ENCODE measurements at regions not wholly inside any gene's neighbourhood (a gene's known extent, or its start where the extent isn't known, plus 50 kb on each side); places are given as distances from the start of the nearest gene placed in this dataset.

DNA sequence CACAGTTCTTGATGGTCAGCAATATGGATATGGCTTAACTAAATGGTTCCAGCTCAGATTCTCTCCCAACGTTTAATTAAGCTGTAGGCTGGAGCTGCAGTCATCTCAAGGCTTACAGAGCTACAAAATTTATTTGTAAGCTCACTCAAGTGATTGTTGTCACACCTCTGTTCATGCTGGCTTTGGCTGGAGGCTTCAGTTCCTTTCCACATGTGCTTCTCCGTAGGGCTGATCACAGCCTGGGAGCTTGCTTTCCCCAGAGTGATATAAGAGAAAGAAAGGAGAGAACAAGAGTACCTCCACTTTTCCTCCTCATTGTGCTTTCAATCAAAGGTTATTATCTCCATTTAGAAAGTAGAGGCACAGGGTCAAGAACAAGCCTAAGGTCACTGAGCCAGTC is 182.7 kb upstream of the KCNN2 start:
- no peak for DNase-seq

- DNase-seq: no peak
These were observed 177.9 kb upstream of the KCNN2 start for GRCh38 chr5:114184006-114184405.

DNA sequence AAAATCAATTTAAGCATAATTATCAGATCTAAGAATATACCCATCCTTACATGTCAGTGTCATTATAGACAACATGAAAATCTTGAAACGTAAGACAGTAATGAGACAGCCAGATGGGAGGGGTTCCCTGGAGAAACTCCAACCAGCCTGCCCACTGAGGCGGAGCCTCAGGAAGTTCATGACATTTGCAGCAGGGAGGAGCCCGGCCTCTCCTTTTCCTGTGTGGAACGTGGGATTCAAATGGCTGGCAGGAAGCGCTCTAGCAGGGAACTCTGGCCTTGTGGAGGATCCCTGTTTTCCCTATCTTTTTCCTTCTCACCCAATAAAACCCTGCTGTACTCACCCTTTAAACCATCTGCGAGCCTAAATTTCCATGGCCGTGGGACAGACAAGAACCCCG is 176.6 kb upstream of the KCNN2 start:
- no peak for DNase-seq

GRCh38 chr5:114191441-114191840 is 170.4 kb upstream of the KCNN2 start:
- DNase-seq: no peak

DNA sequence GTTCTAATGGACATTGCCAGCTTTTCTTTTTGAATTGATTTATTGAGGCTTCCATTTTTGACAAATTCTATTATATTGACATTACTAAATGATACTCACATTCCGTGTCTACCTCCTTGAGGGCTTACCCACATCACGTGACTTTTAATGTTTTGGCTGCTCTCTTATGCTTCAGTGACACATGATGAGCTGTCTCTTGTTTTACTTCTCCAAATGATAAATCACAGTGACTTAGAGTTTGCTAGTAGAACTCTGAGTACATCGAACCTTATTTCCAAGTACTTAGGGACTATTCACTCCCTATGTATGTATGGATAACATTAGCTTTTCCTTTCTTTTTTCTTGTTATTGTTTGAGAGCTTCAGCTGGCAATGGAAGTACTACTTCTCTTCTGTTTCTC is 169.8 kb upstream of the KCNN2 start:
- DNase-seq: no peak

GRCh38 chr5:114201332-114201731 is 160.5 kb upstream of the KCNN2 start:
- no peak for DNase-seq

DNA sequence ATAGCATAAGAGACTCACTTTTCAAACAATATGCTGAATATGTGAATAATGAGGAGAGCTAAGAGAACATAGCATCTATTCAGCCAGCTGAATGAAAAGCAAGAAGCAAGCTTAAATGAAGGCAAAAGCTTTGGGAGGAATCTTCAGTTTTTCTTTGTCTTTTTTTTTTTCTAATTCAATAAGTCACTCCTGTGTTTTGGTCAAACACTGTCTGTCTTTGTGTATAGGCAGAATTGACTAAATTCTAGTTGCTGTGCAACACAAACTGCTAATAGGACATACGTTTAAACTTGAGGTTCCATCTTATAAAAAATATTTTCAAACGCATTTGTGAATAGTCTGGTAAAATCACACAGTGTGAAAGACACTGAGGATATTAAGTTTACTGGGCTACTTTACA is 156.9 kb upstream of the KCNN2 start:
- no peak for DNase-seq

DNA sequence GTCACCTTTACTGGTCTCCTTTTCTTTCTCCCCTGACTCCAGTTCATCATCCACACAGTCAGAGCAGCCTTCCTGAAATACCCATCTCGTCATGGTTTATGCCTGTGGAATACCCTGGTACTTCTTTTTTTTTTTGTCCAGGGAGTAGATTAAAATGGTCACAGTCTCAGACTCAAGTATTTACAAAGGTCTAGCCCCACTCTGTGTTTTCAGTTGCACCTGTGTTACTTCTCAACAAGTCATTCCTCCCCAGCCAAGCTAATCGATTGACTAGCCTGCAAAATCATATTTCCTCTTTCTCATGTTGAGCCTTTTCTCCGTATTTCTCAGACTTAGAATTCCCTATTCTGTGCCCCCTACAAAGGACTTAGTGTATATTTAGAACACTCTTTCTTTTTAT is 155.2 kb upstream of the KCNN2 start:
- no peak for DNase-seq

DNA sequence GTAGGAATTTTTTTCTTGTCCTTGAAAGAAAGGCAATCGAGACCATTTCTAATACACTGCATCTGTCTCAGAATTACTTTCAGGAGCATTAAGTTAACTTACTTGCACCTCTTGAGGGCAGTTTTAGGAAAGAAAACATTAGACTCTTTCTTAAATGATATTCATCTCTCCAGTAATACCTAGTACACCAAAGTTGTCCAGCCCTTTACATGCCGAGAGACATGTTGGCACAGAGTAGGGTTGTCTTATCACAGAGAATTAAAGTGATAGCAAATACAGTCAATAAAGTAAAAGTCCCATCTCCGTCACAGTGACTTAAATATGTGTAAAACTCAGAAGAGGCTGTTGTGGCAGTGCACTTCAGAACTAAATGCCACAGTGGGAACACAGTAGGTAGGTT is 154.3 kb upstream of the KCNN2 start:
- no peak for DNase-seq

GRCh38 chr5:114208120-114208519 is 153.8 kb upstream of the KCNN2 start:
- no peak for DNase-seq

GRCh38 chr5:114208588-114208987 is 153.3 kb upstream of the KCNN2 start:
- DNase-seq: no peak

DNA sequence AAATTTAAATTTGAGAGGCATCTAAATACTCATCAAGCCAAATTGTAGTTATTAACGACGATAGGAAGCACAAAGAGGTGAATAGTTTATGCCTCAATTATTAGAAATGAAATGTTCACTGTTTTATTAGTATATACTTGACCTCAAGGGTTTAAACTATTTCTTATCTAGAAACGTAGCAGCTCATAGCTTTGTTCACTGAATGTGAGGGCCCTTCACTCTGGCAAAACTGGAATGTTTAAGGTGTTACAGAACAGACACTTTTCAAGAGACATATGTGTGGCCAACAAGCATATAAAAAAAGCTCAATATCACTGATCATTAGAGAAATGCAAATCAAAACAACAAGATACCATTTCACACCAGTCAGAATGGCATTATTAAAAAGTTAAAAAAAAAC is 151.2 kb upstream of the KCNN2 start:
- no peak for DNase-seq

DNA sequence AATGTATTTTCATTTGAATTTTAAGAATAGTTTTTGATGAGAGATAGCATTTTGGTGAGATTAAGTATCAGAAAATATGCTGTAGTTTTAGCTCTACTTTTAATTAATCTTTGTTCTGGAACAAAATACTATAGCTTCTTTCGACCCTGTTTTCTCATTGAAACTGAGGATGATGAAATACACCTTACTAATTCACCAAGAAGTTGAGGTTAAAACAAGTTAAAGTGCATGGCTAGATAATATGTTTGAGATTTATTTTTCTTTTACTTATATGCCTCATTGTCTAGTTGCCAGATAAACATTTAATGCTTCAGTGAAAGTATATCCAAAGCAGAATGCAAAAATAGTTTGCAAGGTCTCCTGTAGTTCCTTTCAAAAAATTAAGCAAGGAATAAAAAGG is 140.1 kb upstream of the KCNN2 start:
- DNase-seq: no peak

DNA sequence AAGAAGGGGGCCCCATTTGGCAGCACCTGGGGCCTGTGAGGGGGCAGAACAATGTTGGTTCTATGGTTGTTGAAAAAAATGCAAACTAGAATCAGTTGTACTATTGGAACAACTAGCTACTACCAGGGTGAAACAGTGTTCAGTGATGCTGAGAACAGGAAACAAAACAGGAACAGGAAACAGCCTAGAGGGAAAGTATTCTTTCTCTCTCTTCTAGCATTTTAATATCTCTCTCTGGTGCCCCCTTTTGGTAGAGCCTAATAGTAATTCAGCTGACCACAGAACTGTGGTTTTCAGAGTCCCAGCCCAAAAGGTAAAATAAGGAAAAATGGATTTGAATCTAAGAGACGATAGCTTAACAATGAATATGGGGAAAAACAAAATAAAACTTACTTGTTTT is 138.0 kb upstream of the KCNN2 start:
- no peak for DNase-seq

DNA sequence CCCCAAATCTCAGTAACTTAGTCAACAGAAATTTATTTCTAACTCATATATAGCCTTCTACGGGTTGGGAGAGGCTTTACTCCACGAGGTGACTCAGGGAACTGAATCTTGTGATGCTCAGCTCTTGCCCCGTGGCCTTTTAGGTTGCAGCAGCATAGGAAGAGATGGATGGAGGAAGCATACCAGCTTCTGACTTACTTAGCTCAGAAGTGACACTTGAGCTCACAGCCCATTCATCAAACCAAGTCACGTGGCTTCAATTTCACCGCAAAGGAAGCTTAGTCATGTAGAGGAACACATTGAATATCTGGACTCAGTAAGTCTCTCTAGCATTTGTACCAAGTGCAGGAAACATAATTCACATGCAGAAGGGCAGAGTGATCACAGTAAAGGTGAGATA is 124.1 kb upstream of the KCNN2 start:
- no peak for DNase-seq

GRCh38 chr5:114238771-114239313 is 123.0 kb upstream of the KCNN2 start:
- no peak for DNase-seq

DNA sequence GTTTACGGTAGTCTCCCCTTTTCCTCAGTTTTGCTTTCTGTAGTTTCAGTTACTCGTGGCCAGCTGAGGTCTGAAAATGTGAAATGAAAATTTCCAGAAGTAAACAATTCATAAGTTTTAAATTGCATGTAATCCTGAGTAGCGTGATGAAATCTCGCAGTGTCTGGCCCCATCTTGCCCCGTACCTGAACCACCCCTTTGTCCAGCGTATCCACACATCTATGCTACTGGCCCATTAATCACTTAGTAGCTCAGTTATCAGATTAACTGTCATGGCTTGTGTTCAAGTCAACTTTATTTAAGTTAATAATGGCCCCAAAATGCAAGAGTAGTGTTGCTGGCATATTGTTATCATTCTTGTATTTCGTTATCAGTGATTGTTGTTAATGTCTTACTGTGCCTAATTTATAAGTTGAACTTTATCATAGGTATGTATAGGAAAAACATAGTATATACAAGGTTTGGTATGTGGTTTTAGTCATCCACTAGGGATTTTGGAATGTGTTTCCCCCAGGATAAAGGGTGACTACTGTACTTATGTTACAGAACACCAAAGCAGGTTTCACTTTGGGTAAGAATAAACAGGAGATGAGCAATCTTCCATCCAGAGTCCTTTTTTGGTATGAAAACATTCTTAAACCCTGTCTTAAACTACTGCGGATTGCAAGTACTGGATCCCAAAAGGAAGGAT is 118.4 kb upstream of the KCNN2 start:
- no peak for DNase-seq

DNA sequence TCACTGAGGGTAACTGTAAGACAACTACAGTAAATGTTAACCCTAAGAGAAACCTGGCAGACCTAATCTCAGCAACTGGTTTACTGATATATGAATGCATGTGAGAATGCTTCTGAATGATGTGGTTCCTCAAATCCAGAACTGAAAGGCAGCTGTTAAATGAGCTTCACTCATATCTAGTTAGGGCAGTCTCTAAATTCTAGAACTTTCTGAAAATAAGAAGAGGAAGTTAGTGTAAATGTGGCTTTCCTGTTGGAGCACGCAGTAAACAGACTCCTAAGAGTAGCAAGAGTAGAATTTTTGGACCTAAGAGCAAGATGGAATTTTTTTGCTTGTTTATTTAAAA is 117.9 kb upstream of the KCNN2 start:
- DNase-seq: no peak

DNA sequence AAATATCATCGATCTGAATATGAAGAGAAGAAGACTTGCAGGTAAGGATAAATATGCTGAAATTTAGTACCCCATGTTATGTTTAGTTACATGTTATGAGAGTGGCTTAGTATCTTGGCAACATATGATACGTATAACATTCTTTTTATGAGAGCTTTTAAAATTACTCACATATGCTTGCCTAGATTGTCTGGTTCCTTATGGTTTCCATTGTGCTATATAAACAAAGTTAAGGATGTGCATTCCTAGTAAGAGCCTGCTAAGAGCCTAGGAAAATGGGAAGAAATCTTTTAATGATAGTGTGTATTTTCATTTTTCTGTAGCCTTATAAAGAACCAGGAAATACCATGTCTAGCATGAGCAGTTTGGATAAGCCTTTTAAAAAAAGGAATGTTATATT is 112.0 kb upstream of the KCNN2 start:
- no peak for DNase-seq

DNA sequence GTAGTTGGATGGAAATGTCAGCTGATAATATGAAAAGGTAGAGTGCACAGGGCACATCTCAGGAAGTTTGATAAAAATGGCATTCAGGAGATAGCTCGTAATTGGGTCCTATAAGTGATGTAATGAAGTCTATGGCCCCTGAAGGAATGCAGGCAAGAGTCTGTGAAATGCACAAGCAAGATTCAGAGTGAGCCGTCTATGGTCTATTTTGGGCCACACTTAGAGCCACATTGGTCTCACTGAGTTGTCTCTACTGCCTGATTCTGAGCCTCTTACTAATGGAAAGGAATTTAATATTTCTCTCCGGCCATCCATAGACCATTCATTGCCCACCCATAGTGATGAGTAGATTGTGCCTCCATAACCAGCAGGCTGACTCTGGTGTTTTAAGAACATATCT is 111.3 kb upstream of the KCNN2 start:
- DNase-seq: no peak

GRCh38 chr5:114252226-114252625 is 109.6 kb upstream of the KCNN2 start:
- DNase-seq: no peak

DNA sequence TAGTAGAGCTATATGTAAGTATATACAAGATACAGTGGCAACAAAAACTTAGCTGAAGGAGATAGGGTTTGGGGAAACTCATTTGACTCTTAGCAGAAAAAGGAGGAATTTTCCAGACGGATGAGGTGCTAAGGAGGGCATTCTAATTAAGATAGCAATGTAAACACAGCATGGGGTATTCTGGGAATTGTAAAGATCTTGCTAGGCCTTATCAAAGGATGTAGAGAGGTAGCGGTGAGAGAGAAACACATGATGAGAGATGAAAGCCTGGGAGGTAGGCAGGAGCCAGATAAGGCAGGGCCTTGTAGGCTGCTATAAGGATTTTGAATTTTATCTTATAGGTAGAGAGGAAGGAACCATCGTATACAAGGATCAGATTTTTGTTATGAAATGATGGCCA is 106.6 kb upstream of the KCNN2 start:
- no peak for DNase-seq

DNA sequence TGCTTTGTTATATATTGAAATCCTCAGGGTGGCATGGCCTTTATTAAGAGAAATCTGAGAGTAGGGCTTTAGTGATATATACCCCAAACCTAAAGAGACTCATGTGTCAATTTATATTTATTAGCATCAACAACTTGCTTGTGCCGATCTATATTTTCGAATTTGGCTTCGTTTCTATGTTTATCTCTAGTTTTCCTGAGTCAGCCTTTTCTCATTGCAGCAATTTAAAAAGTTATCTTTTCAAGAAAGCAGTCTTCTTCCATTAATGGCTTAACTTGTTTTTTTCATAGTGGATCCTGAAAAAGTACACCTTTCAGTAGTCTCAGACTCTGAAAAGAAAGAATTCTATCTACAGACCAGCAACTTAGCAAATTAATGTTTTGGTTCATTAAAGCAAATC is 99.9 kb upstream of the KCNN2 start:
- DNase-seq: no peak

DNA sequence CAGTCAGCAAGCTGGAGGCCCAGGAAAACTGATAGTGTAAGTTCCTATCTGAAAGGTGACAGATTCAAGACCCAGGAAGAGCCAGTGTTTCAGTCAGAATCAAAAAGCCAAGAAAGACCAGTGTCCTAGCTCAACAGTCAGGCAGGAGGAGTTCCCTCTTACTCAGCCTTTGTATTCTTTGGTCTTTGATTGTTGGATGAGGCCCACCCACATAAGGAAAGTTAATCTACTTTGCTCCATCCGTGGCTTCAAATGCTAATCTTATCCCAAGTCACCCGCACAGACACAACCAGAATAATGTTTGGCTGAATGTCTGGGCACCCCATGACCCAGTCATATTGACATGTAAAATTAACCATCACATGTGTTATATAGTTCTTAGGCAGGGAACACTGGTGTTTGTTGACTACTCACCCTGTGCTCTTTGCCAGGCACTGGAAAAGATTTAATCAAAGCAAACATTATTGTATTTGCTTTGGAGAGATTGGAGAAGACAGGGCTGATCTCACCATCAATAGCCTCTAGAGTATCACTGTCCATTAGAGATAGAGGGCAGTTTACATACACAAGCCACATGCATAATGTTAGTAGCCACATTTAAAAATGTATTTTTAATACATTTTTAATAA is 96.3 kb upstream of the KCNN2 start:
- DNase-seq: no peak

DNA sequence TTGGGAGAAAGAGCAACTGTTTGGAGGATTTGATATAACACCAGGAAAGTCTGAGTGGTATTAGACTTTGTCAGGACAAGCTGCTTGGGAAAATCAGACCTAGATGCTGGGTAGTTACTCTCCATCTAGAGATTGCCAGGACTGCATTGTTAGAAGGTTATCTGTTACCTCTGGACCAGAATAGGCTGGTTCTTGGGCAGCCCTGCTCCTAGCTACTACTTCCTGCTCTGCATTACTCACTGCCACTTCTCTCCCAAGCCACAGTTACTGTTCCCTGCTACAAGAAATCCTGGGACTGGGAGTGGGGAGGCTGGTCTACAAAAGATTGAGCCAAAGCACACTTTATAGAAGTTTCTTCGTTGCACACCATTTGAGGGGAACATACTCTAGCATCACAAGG is 95.5 kb upstream of the KCNN2 start:
- DNase-seq: no peak
